Esophagus squamous epithelium (tissue), 4 donors: ENCODE measurements at regions not wholly inside any gene's neighbourhood (a gene's known extent, or its start where the extent isn't known, plus 50 kb on each side); places are given as distances from the start of the nearest gene placed in this dataset.

Experiments
- CTCF ChIP-seq, 6 experiments: fragments of 450-650 bp in 4 of 6; fragments of 200-600 bp in 2 of 6; sonication (generic) in 2 of 6; IDR thresholded peaks; one replicate each; pipeline ENCODE4 v1.5.1; 2016 to 2019; ENCODE audit warnings: antibody characterized with exemption in 6 of 6, mild to moderate bottlenecking in 4 of 6, moderate library complexity in 4 of 6
- POLR2A ChIP-seq, 4 donors: fragments of 450-650 bp; IDR thresholded peaks; one replicate each; pipeline ENCODE4 v1.6.1; 2017; ENCODE audit warnings: antibody characterized with exemption in 4 of 4, mild to moderate bottlenecking in 4 of 4, moderate library complexity in 3 of 4

- no peak for TF ChIP-seq POLR2A (IDR thresholded peaks at IDR 0.05)
- no peak for TF ChIP-seq CTCF (IDR thresholded peaks at IDR 0.05)
Measured at GRCh38 chr16:51426276-51426675, 275.2 kb upstream of the SALL1 start.
